ENCODE measurements at regions not wholly inside any gene's neighbourhood (a gene's known extent, or its start where the extent isn't known, plus 50 kb on each side); places are given as distances from the start of the nearest gene placed in this dataset.

- TF ChIP-seq CTCF (IDR thresholded peaks at IDR 0.05) (no peak), POLR2A (IDR thresholded peaks at IDR 0.05) (no peak), EP300 (IDR thresholded peaks at IDR 0.05) (no peak)
Observed at GRCh38 chrX:117335209-117335608, 781.4 kb downstream of the KLHL13 start.

Data from ovary (tissue), 3 donors.